Tibial artery (tissue), 4 donors: ENCODE measurements at regions not wholly inside any gene's neighbourhood (a gene's known extent, or its start where the extent isn't known, plus 50 kb on each side); places are given as distances from the start of the nearest gene placed in this dataset.

Source experiments
- DNase-seq, 2 donors: peaks; one replicate each; pipeline ENCODE4 v3.0.0-alpha.2; 2019
- H3K27ac ChIP-seq, 2 donors: fragments of 200-600 bp; sonication (generic) in 1 of 2; 1 replicate in 1 of 2; 2 replicates in 1 of 2; pipeline ENCODE4 v1.5.1; 2018 to 2019; ENCODE audit warnings: mild to moderate bottlenecking in 1 of 2
- H3K27me3 ChIP-seq, 2 donors: fragments of 200-600 bp; sonication (generic) in 1 of 2; one replicate each; pipeline versions ENCODE4 v1.5.1 to v1.6.0; 2016 to 2019
- H3K36me3 ChIP-seq, 3 donors: fragments of 200-600 bp; sonication (generic) in 2 of 3; one replicate each; pipeline ENCODE4 v1.5.1; 2016 to 2019; ENCODE audit warnings: mild to moderate bottlenecking in 2 of 3
- H3K4me1 ChIP-seq, 4 donors: fragments of 200-600 bp; sonication (generic) in 2 of 4; 1 replicate in 3 of 4; 2 replicates in 1 of 4; pipeline ENCODE4 v1.5.1; 2016 to 2019
- H3K4me3 ChIP-seq, 2 donors: fragments of 200-600 bp; sonication (generic) in 1 of 2; 1 replicate in 1 of 2; 2 replicates in 1 of 2; pipeline ENCODE4 v1.5.1; 2018 to 2019; ENCODE audit warnings: mild to moderate bottlenecking in 2 of 2
- H3K9me3 ChIP-seq, 3 donors: fragments of 200-600 bp; sonication (generic) in 1 of 3; one replicate each; pipeline ENCODE4 v1.5.1; 2016 to 2019
- CTCF ChIP-seq, 2 experiments: fragments of 200-600 bp in 1 of 2; fragments of 450-650 bp in 1 of 2; IDR thresholded peaks; one replicate each; pipeline ENCODE4 v1.5.1; 2017 to 2019; ENCODE audit warnings: antibody characterized with exemption in 2 of 2, mild to moderate bottlenecking in 1 of 2, moderate library complexity in 1 of 2
- intact Hi-C: fragments of 100-400 bp; cut with DNase I; formaldehyde crosslinking; loops from one replicate; pipeline ENCODE4 v1.15.0; 2023; ENCODE audit warnings: low total_unique reads

- H3K9me3 ChIP-seq, result no peaks in the 10 kb centered on the region
- no peak for TF ChIP-seq CTCF (IDR thresholded peaks at IDR 0.05)
- H3K4me3 ChIP-seq, result no peak overlapping the region
- no peak overlapping the region for H3K27ac ChIP-seq
- intact Hi-C loops, result no loop called here
- H3K27me3 ChIP-seq, result peaks cover 0 to 3% of the 10 kb centered on the region in 2 donors
- H3K36me3 ChIP-seq, result no peaks in the 10 kb centered on the region
- H3K4me1 ChIP-seq, result peaks cover 0 to 16% (median 13%) of the 10 kb centered on the region in 4 donors
- DNase-seq, result no peak
Measured at GRCh38 chr9:96175001-96175400, 127.0 kb downstream of the HSD17B3 start.

- intact Hi-C loops, result no loop called here
Measured at GRCh38 chr9:96174371-96174770, 127.6 kb downstream of the HSD17B3 start.

GRCh38 chr9:96173640-96174039 is 128.3 kb downstream of the HSD17B3 start:
- no peak for TF ChIP-seq CTCF (IDR thresholded peaks at IDR 0.05)
- no peak overlapping the region for H3K27ac ChIP-seq
- H3K9me3 ChIP-seq, result no peaks in the 10 kb centered on the region
- DNase-seq, result no peak
- H3K4me1 ChIP-seq, result peaks cover 0 to 16% (median 13%) of the 10 kb centered on the region in 4 donors
- H3K4me3 ChIP-seq, result no peak overlapping the region
- H3K27me3 ChIP-seq, result no peaks in the 10 kb centered on the region
- no peaks in the 10 kb centered on the region for H3K36me3 ChIP-seq
- intact Hi-C loops, result no loop called here

More at GRCh38 chr9:96174371-96174770, 127.6 kb downstream of the HSD17B3 start:
- no peaks in the 10 kb centered on the region for H3K27me3 ChIP-seq
- no peaks in the 10 kb centered on the region for H3K9me3 ChIP-seq
- H3K36me3 ChIP-seq, result no peaks in the 10 kb centered on the region
- no peak overlapping the region for H3K27ac ChIP-seq
- H3K4me3 ChIP-seq, result no peak overlapping the region
- TF ChIP-seq CTCF (IDR thresholded peaks at IDR 0.05), result no peak
- DNase-seq, result no peak
- peaks cover 0 to 16% (median 13%) of the 10 kb centered on the region in 4 donors for H3K4me1 ChIP-seq

- H3K9me3 ChIP-seq, result no peaks in the 10 kb centered on the region
- H3K27ac ChIP-seq, result no peak overlapping the region
- intact Hi-C loops, result no loop called here
- DNase-seq, result no peak
- H3K27me3 ChIP-seq, result no peaks in the 10 kb centered on the region
- no peaks in the 10 kb centered on the region for H3K36me3 ChIP-seq
- TF ChIP-seq CTCF (IDR thresholded peaks at IDR 0.05), result no peak
- peaks cover 0 to 14% (median 12%) of the 10 kb centered on the region in 4 donors for H3K4me1 ChIP-seq
- H3K4me3 ChIP-seq, result no peak overlapping the region
Measured at GRCh38 chr9:96172797-96173196, 129.2 kb downstream of the HSD17B3 start.

GRCh38 chr9:96171728-96172127 is 130.2 kb downstream of the HSD17B3 start:
- DNase-seq, result no peak

More at GRCh38 chr9:96171728-96172127, 130.2 kb downstream of the HSD17B3 start:
- Histone ChIP-seq H3K4me3 (no peak overlapping the region), H3K27me3 (no peaks in the 10 kb centered on the region), H3K9me3 (no peaks in the 10 kb centered on the region), H3K27ac (no peak overlapping the region), H3K4me1 (peaks cover 0 to 3% (median 1%) of the 10 kb centered on the region in 4 donors), H3K36me3 (no peaks in the 10 kb centered on the region)
- TF ChIP-seq CTCF (IDR thresholded peaks at IDR 0.05), result no peak
- intact Hi-C loops, result no loop called here
